ENCODE measurements at regions not wholly inside any gene's neighbourhood (a gene's known extent, or its start where the extent isn't known, plus 50 kb on each side); places are given as distances from the start of the nearest gene placed in this dataset.

DNA sequence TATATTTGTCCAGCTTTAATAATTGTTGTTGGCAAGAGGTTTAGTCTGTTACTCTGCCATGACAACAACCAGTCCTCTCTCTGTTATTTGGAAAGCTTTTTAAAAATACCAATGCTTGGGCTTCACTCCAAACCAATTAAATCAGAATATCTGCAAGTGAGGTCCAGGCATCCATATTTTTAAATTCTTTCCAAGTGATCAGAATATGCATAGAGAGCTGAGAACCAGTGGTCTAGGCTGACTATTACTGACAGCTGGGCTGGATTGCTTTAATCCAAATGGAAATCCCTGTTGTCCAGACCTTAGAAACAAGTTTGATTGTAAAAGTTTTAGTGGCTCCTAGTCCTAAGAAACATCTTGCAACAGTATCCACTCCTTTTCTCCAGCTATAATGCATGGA lies 1059.7 kb upstream of the ACVR2A start:
- no peak for TF ChIP-seq CTCF (IDR thresholded peaks at IDR 0.05; ENCODE audit: low read depth, low read length)
- H3K4me3 ChIP-seq (ENCODE audit: low read depth, low read length) = no peak overlapping the region
- DNase-seq = no peak
- H3K36me3 ChIP-seq = no peaks in the 10 kb centered on the region
- H3K9me3 ChIP-seq (ENCODE audit: severe bottlenecking) = peaks cover 8% of the 10 kb centered on the region
- H3K27ac ChIP-seq = no peak overlapping the region
- no peaks in the 10 kb centered on the region for H3K27me3 ChIP-seq (ENCODE audit: insufficient read depth, low read depth, severe bottlenecking)

DNA sequence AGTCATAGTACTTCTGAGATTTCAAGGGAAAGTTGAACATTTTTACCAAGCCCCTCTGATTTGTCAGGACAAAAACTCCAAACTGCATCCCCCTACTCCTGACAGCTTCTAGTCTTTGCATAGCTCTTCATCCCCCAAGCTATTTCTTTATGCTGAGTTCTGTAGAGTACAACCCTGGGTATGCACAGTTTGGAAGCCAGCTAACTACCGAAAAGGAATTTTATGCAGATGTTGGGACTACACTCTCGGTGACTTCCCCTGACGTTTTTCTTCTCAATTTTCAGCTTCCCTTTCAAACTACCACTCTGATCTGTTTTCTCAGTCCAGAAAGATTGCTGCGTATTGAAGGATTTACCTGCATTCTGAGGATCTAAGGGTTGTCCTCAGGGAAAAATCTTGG lies 1060.2 kb upstream of the ACVR2A start:
- H3K9me3 ChIP-seq (ENCODE audit: severe bottlenecking) = peaks cover 8% of the 10 kb centered on the region
- TF ChIP-seq CTCF (IDR thresholded peaks at IDR 0.05; ENCODE audit: low read depth, low read length) = no peak
- H3K27me3 ChIP-seq (ENCODE audit: insufficient read depth, low read depth, severe bottlenecking) = no peaks in the 10 kb centered on the region
- H3K27ac ChIP-seq = no peak overlapping the region
- DNase-seq = no peak
- no peaks in the 10 kb centered on the region for H3K36me3 ChIP-seq
- H3K4me3 ChIP-seq (ENCODE audit: low read depth, low read length) = no peak overlapping the region

DNA sequence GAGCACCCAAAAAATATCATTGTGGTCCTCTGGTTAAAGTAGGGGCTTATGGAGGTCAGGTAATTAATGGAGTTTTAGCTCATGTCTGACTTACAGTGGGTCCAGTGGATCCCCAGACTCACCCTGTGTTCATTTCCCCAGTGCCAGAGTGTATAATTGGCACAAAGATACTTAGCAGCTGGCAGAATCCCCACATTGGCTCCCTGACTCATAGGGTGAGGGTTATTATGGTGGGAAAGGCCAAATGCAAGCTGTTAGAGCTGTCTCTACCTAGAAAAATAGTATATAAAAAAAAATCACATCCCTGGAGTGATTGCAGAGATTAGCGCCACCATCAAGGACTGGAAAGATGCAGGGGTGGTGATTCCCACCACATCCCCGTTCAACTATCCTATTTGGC lies 1067.6 kb upstream of the ACVR2A start:
- no peaks in the 10 kb centered on the region for H3K27me3 ChIP-seq (ENCODE audit: insufficient read depth, low read depth, severe bottlenecking)
- H3K9me3 ChIP-seq (ENCODE audit: severe bottlenecking) = no peaks in the 10 kb centered on the region
- H3K4me3 ChIP-seq (ENCODE audit: low read depth, low read length) = no peak overlapping the region
- H3K27ac ChIP-seq = no peak overlapping the region
- no peaks in the 10 kb centered on the region for H3K36me3 ChIP-seq
- no peak for DNase-seq
- TF ChIP-seq CTCF (IDR thresholded peaks at IDR 0.05; ENCODE audit: low read depth, low read length) = no peak

GRCh38 chr2:146776596-146776995 lies 1068.2 kb upstream of the ACVR2A start:
- no peak overlapping the region for H3K4me3 ChIP-seq (ENCODE audit: low read depth, low read length)
- no peak overlapping the region for H3K27ac ChIP-seq
- no peak for TF ChIP-seq CTCF (IDR thresholded peaks at IDR 0.05; ENCODE audit: low read depth, low read length)
- H3K36me3 ChIP-seq = no peaks in the 10 kb centered on the region
- no peaks in the 10 kb centered on the region for H3K9me3 ChIP-seq (ENCODE audit: severe bottlenecking)
- DNase-seq = no peak
- H3K27me3 ChIP-seq (ENCODE audit: insufficient read depth, low read depth, severe bottlenecking) = no peaks in the 10 kb centered on the region

GRCh38 chr2:146771531-146771930 lies 1073.3 kb upstream of the ACVR2A start:
- H3K27me3 ChIP-seq (ENCODE audit: insufficient read depth, low read depth, severe bottlenecking) = no peaks in the 10 kb centered on the region
- H3K4me3 ChIP-seq (ENCODE audit: low read depth, low read length) = no peak overlapping the region
- H3K36me3 ChIP-seq = no peaks in the 10 kb centered on the region
- no peak overlapping the region for H3K27ac ChIP-seq
- no peak for DNase-seq
- H3K9me3 ChIP-seq (ENCODE audit: severe bottlenecking) = peaks cover 6% of the 10 kb centered on the region
- no peak for TF ChIP-seq CTCF (IDR thresholded peaks at IDR 0.05; ENCODE audit: low read depth, low read length)

GRCh38 chr2:146764301-146764700 lies 1080.5 kb upstream of the ACVR2A start:
- Histone ChIP-seq H3K27me3 (ENCODE audit: insufficient read depth, low read depth, severe bottlenecking) (no peaks in the 10 kb centered on the region), H3K27ac (no peak overlapping the region), H3K4me3 (ENCODE audit: low read depth, low read length) (no peak overlapping the region), H3K36me3 (no peaks in the 10 kb centered on the region), H3K9me3 (ENCODE audit: severe bottlenecking) (peaks cover 6% of the 10 kb centered on the region)
- DNase-seq = no peak
- TF ChIP-seq CTCF (IDR thresholded peaks at IDR 0.05; ENCODE audit: low read depth, low read length) = no peak

Measured in WERI-Rb-1 (cell line).